ENCODE measurements at regions not wholly inside any gene's neighbourhood (a gene's known extent, or its start where the extent isn't known, plus 50 kb on each side); places are given as distances from the start of the nearest gene placed in this dataset.
"Not testable (repeated sequence)": the region's sequence is repeated elsewhere in the genome, so short reads cannot be mapped to it uniquely, and the experiment has no call there.

GRCh38 chr6:142633317-142633716 lies 311.7 kb downstream of the HIVEP2 start:
- no peak for DNase-seq (ENCODE audit: low read depth in 1 of 2, low spot score in 1 of 2)

GRCh38 chr6:142635130-142635529 lies 309.8 kb downstream of the HIVEP2 start:
- DNase-seq (ENCODE audit: low read depth in 1 of 2, low spot score in 1 of 2), result no peak

- DNase-seq (ENCODE audit: low read depth in 1 of 2, low spot score in 1 of 2), result no peak
These were observed 307.2 kb downstream of the HIVEP2 start for GRCh38 chr6:142637624-142638351.

GRCh38 chr6:142642651-142643050 lies 302.3 kb downstream of the HIVEP2 start:
- DNase-seq (ENCODE audit: low read depth in 1 of 2, low spot score in 1 of 2), result no peak

GRCh38 chr6:142644866-142645265 lies 300.1 kb downstream of the HIVEP2 start:
- DNase-seq (ENCODE audit: low read depth in 1 of 2, low spot score in 1 of 2), result no peak

GRCh38 chr6:142645663-142646062 lies 299.3 kb downstream of the HIVEP2 start:
- DNase-seq (ENCODE audit: low read depth in 1 of 2, low spot score in 1 of 2), result no peak

GRCh38 chr6:142647449-142648035 lies 297.4 kb downstream of the HIVEP2 start:
- DNase-seq (ENCODE audit: low read depth in 1 of 2, low spot score in 1 of 2), result no peak

- DNase-seq (ENCODE audit: low read depth in 1 of 2, low spot score in 1 of 2), result no peak
These were observed 296.9 kb downstream of the HIVEP2 start for GRCh38 chr6:142648036-142648451.

- DNase-seq (ENCODE audit: low read depth in 1 of 2, low spot score in 1 of 2), result no peak
These were observed 296.4 kb downstream of the HIVEP2 start for GRCh38 chr6:142648526-142648925.

- not testable (repeated sequence) for DNase-seq (ENCODE audit: low read depth in 1 of 2, low spot score in 1 of 2)
These were observed 295.3 kb downstream of the HIVEP2 start for GRCh38 chr6:142649438-142650234.

GRCh38 chr6:142651384-142651783 lies 293.6 kb downstream of the HIVEP2 start:
- no peak for DNase-seq (ENCODE audit: low read depth in 1 of 2, low spot score in 1 of 2)

- no peak for DNase-seq (ENCODE audit: low read depth in 1 of 2, low spot score in 1 of 2)
These were observed 291.1 kb downstream of the HIVEP2 start for GRCh38 chr6:142653710-142654420.

- no peak for DNase-seq (ENCODE audit: low read depth in 1 of 2, low spot score in 1 of 2)
These were observed 285.3 kb downstream of the HIVEP2 start for GRCh38 chr6:142659661-142660060.

- no peak for DNase-seq (ENCODE audit: low read depth in 1 of 2, low spot score in 1 of 2)
These were observed 279.6 kb downstream of the HIVEP2 start for GRCh38 chr6:142665393-142665792.

- DNase-seq (ENCODE audit: low read depth in 1 of 2, low spot score in 1 of 2), result no peak
These were observed 278.3 kb downstream of the HIVEP2 start for GRCh38 chr6:142666599-142667185.

GRCh38 chr6:142669471-142670351 lies 275.3 kb downstream of the HIVEP2 start:
- no peak for DNase-seq (ENCODE audit: low read depth in 1 of 2, low spot score in 1 of 2)

GRCh38 chr6:142671791-142672190 lies 273.2 kb downstream of the HIVEP2 start:
- DNase-seq (ENCODE audit: low read depth in 1 of 2, low spot score in 1 of 2), result no peak

- DNase-seq (ENCODE audit: low read depth in 1 of 2, low spot score in 1 of 2), result no peak
These were observed 269.5 kb downstream of the HIVEP2 start for GRCh38 chr6:142675517-142675916.

GRCh38 chr6:142676027-142676443 lies 268.9 kb downstream of the HIVEP2 start:
- DNase-seq (ENCODE audit: low read depth in 1 of 2, low spot score in 1 of 2), result no peak

- DNase-seq (ENCODE audit: low read depth in 1 of 2, low spot score in 1 of 2), result no peak
These were observed 268.3 kb downstream of the HIVEP2 start for GRCh38 chr6:142676647-142677192.
